CD4-positive, alpha-beta T cell treated with Interferon gamma for 1 hour (primary cell): ENCODE measurements at regions not wholly inside any gene's neighbourhood (a gene's known extent, or its start where the extent isn't known, plus 50 kb on each side); places are given as distances from the start of the nearest gene placed in this dataset.

ENCODE experiments used
- DNase-seq: peaks from one replicate; pipeline ENCODE4 v3.0.0-alpha.2; 2020

DNA sequence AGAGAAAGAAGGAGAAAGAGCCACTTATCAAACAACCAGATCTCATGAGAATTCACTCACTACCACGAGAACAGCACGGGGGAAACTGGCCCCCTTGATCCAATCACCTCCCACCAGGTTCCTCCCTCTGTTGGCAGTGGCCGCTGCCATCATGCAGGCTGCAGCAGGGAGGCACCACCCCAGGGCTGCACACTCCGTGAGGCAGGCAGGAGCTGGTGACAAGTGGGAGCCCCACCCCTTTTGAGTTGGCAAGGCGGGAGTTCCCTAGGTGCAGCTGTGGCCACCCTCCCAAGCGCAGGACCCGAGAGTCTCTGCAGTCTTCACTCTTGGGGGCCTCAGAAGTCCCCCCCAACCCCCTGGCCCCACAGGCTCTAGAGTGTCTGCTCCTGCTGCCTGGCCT lies 83.9 kb upstream of the GJB5 start:
- no peak for DNase-seq

DNA sequence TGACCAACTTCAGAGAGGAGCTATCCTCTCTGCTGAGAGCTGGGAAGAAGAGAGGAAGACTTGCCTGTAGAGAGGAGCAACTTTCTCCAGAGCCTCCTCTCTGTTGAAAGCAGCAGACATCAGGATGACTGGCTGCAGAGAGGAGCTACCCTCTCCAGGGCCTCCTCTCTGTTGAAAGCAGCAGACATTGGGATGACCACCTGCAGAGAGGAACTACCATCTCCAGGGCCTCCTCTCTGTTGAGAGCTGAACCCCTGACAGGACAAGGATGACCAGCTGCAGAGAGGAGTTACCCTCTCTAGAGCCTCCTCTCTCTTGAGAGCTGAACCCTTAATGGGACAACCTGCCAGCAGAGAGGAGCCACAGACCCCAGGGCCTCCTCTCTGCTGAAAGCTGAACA lies 83.0 kb upstream of the GJB5 start:
- no peak for DNase-seq

DNA sequence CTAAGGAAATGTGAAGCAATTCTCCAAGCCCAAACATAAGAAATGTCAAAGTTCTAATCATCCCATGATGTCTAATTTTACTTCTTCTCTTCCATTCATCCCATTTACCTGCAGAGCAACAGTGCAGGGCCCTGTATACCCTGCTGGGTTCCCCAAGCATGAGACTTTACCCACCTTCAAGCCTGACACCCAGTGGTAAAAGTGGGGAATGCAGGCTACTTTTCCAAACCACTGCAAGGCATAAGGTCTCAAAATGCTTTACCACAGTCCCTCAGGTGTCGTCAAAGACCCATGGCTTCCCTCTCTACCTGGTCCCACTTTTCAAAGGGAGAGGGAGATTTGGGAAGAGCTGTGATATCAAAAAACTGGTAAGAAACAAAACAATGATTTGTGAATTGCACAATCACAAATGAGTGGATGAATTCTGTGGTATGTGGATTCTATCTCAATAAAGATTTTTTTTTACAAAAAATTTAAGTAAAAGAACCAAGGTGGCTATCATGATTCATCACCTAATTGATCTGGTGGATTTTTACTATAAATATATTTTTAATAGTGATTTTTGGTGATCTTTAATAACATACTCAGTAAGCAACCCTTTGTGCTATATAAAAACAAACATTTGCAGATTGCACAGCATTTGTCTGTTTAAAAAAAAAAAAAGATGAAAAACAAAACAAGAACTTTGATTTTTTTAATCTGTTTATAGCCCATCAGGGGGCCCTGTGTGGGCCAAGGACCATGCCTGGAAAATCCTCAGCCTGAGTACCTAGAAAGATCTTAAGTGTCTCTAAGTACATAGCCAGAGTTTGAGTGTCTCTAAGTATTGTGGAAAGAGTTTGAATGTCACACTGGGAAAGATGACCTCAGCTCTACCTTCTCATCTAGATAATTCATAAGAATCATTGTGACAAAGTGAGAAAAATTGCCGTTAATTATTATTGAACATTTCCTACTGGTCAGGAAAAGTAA lies 73.1 kb upstream of the GJB5 start:
- DNase-seq = no peak

DNA sequence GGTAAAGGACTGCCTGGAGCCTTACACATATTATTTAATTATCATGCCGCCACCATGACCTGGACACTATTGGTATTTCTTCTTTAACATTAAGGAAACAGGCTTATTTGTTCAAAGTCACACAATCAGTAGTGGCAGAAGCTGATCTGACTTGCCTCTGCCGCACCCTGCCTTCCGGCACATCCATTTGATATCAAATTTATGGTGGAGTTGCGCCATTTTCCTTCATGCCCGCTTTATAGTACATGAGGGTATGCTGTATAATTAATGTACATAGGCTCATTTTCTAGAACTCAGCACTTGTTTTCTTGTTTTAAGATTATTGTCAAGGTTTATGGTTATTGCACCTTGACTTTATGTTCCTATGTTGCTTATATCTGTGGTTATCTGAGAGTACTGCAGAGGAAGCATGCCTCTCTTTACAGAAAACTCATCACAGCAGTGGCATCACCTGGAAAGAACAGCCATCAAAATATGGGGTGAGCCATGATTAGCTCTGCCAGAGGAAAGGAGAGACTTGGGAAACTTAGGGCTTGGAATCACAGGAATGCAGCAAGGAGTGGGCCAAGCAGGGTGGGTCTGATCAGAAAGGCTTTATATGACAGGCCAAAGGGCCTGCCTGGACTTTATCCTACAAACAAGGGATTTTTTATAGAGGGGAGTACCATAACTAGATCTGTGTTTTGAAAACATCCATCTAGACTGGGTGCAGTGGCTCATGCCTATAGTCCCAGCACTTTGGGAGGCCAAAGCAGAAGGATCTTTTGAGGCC lies 72.2 kb upstream of the GJB5 start:
- DNase-seq = no peak

DNA sequence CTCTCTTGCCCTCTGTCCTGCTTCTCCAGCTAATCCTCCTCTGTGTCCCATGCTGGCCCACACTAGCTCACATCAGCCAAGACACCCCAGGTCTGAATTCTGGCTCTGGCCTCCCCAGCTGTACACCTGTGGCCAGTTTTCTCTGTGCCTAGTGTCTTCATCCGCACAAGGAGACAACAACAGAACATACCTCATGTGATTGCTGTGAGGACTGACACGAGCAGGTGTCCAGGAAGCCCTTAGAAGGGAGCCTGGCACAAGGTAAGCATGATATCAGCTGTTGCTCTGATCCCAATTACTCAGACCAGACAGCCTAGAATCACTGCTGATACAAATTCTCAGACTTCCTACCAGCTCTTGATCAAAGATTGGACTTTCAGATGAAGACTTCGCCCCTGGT lies 71.2 kb upstream of the GJB5 start:
- DNase-seq = no peak

DNA sequence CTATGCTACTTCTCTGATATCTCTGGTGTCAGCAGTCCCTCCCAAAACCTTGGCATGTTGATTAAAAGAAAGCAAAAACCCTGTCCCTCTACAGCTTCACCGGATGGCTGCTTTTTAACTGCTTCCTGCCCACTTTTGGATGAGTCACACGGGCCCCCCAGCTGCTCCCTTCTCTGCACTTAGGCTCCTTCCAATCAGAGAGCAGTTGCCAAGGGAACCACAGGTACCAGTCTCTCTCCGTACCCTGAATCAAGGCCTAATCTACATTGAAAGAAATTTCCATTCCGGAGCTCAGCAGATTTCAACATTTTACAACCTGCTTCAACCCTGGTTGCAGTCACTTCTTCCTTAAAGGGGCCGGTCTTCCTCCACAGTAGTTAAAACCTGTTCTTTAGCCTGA lies 70.6 kb upstream of the GJB5 start:
- no peak for DNase-seq

DNA sequence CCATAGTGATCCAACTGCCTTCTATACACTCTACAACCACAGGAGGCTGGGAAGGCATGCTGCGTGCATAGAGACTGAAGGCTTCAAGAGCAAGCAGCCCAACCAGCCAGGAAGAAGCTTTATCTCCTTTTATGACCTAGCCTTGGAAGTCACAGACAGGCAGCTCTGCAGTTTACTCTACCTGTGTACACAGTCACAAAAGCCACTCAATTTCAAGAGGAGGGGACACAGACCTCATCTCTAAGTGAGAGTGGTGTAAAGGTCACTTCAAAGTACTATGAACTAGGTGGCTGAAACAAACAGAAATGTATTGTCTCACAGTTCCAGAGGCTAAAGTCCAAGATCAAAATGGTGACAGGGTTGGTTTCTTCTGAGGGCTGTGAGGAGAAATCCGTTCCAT lies 69.6 kb upstream of the GJB5 start:
- no peak for DNase-seq

DNA sequence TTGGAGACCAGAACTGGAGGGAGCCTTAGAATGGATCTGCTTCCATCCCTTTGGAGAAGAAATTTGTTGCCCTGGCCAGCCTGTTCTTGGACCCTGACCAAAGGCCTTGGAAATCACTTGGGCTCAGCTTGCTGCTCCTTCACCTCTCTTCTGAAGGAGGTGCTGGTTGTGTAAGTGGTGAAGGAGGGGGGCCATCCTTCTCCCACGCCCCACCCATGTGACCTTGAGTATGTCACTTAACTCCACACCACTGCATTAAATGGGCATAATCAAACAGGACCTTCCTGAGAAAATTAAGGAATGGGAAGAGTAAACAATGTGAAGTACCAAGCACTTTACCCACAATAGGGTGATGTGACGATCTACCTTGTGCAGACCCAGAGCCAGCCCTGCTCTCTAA lies 68.3 kb upstream of the GJB5 start:
- no peak for DNase-seq

DNA sequence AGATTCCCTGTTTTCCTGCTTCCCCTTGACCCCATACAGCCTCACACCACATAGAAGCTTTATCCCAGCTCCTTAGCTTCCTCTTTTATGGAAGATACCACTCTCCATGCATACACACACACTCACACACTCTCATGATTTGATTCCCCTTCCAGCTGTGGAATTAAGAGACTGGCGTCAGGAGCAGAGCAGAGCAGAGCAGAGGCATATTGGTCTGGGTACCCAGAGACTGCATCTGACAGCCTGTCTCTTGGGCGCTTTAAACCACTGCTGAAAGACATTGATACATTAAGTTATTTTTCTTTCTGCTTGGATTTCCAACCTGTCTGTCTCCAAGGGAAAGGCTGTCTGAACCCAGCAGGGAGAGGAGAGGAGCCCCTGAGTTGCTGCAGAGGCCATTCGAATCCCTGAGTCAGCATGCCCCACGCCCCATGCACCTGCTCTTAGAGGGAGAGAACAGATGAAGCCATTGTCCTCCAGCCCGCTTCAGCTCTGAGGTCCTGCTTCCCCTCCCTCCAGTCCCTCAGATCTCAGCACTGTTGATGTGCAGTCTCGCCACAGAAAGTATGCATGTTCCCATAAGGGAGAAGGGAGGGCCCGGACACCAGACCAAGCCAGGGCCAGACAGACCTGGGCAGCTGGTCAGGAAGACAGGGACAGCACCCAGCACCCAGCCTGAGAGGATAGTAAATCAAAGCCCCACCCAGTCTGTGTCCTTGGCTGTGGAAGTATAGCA lies 66.7 kb upstream of the GJB5 start:
- no peak for DNase-seq

DNA sequence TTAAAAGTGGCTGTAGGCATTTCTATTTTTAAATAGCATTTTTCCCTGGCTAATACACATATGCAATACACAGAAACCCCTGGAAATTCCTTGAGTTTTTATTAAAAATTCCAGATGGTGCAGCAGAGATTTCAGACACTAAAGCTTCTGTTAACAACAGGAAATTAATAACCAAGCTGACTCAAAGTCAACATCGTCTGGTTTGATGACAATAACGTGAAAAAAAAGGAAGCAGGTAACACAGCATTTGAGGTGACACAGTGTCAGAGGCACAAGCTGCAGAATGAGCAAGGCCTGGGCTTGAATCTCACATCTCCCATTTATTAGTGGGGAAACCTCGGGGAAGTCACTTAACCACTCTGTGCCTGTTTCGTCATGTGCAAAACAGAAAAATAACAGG lies 64.6 kb upstream of the GJB5 start:
- no peak for DNase-seq

DNA sequence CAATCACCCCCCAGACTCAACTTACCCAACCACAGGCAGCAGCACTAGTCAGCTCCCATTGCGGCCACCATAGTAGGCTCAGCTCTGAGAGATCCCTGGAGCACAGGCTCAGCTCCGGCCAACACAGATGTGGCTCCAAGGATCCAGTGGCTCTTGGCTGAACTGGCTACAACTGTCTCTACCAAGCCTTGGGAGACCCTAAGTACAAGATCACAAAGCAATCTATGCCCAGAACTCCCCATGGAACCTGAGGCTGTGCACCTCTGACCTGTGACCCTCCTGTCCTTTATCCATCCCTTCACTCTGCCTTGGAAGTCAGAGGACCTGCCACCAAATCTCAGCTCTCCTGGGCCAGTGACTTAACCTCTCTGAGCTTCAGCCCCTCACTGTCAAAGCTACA lies 61.8 kb upstream of the GJB5 start:
- no peak for DNase-seq

DNA sequence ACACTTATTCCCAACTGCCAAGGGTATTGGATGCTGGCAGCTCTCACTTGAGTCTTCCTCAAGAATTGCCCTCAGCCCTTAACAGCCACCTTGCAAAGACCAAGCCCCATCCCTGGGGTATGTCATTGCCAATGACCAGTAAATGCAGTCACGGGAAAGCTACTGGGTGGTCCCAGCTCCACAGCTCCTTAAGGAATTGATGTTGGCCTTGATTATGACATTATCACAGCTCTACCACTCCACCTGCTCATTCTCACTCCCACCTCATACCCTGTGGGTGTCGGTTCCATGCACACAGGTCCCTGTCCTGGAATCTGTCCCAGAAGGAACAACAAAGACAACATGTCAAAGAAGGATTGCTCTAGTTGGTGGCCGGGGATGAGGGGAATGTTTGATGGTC lies 60.5 kb upstream of the GJB5 start:
- DNase-seq = no peak

DNA sequence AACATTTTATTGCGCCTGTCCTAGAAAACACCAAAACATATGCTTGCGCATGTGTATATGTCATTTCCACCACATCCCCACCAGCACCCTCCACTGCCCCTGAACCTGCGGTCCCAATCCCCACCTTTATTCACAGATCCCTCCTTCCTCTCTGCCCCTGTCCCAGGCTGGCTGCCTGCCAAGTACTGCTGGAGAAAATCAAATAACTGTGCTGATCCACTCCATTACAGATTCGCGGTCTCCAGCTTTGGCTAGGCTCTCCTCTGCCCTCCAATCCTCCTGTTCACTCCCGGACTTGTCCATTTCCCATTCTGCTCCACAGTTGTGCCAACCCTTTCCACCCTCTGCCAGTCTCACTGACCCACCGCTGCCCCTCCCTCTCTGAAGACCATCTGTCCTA lies 59.3 kb upstream of the GJB5 start:
- no peak for DNase-seq

DNA sequence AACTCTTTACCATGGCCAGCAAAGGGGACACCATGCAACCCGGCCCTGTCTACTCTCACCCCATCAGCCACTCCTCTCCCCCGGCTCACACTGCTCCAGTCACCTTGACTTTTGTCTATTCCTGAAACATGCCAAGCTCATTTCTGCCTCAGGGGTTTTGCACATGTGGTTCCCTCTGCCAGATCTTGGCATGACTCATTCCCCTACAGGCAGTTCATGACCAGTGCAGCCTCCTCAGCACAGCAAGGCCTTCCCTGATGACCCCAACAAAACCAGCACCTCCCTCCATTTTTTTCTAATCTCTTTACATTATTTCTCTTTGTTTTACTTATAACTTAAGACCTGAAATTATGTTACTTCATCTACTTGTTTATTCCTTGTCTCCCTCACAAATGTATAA lies 58.6 kb upstream of the GJB5 start:
- no peak for DNase-seq

DNA sequence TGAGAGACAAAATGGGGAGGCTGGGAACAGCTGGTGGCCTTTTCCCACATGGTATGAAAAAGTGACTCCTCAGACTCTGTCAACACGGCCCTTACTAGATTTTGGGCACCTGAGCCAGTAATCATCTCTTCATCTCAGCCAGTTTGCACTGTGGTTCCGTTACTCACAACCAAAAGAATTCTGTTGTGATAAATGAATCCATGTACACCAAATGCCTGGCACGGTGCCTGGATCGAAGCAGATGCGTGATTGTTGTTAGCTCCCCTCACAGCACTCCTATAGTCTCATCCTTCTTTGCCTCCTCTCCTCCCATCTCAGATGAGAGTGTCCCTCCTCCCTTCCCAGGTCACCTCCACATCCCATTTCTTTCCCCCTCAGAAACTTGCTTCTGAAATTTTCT lies 57.9 kb upstream of the GJB5 start:
- no peak for DNase-seq

DNA sequence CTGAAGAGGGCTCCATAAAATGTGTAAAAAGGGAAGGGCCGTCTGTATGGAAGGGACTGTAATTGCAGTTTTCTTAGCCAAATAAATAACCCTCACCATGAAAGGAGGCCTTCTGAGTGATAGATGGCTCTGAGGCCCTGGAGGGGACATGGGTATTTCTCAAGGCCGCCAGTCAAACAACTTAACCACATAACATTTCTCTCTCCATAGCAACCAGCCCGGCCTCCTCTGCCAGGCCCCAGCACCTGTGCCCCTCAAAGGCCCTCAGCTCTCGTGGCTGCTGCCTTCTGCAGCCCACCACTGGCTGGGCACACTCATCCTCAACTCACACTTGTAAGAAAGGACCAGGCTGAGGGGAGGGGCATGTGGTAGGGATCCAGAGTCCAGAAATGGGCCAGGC lies 57.0 kb upstream of the GJB5 start:
- no peak for DNase-seq

DNA sequence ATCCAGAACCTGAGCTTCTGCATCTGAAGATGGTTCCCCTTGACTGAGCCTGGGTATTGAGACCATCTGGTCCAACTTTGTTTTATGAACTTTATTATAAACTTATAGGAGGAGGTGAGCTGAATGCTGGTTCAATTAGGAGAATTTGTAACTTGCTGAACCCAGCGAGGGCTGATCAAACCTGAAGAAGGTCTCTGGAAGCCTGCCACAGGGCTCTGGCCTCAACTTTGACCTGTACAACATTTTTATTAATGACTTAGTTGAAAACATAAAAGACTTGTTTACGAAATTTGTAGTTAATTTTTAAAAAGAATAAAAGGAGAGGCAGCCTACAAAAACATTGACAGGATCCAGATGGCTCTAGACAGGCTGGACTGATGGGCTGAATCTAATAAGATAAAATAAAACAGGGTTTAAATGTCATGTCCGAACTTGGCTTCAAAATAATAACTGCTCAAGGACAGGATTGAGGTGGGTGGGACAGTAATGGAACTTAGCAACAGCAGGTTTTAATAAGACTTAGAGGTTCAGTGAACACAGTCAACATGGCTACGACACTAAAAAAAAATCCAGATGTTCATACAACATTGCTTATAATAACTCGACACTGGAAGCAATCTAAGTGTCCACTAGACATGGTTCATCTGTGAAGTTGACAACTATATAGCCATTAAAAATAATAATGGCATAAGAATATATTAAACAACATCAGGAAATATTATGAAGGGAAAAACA lies 53.4 kb upstream of the GJB5 start:
- DNase-seq = no peak
